ENCODE measurements at regions not wholly inside any gene's neighbourhood (a gene's known extent, or its start where the extent isn't known, plus 50 kb on each side); places are given as distances from the start of the nearest gene placed in this dataset.

DNA sequence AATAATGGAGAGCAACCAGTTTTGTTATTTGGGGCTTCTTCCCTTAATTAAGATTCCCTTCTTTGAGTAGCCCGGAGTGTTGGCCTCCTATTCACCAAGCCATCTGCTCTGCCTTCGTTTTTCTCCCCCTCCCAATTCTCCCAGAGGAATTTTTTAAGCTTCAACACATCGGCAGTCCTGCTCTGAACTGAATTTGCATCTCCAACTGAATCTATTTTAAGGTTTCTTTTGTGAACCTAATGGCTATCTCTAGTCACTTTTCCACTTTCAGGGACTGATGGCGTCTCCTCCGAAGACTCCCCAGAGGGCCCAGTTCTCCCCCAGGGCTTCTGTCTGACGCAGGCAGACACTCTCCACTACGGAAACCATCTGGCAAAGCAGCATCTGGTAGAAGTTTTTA is 280.2 kb downstream of the ADGRA3 start:
- ATAC-seq, result no peak
- no peak for TF ChIP-seq ZNF8 (CRISPR knock-in tag; IDR thresholded peaks at IDR 0.05)
- TF ChIP-seq SNAI2 (CRISPR knock-in tag; IDR thresholded peaks at IDR 0.05), result no peak
- TF ChIP-seq, protein P1, sequence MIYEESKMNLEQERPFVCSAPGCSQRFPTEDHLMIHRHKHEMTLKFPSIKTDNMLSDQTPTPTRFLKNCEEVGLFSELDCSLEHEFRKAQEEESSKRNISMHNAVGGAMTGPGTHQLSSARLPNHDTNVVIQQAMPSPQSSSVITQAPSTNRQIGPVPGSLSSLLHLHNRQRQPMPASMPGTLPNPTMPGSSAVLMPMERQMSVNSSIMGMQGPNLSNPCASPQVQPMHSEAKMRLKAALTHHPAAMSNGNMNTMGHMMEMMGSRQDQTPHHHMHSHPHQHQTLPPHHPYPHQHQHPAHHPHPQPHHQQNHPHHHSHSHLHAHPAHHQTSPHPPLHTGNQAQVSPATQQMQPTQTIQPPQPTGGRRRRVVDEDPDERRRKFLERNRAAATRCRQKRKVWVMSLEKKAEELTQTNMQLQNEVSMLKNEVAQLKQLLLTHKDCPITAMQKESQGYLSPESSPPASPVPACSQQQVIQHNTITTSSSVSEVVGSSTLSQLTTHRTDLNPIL (CRISPR knock-in tag; IDR thresholded peaks at IDR 0.05; ENCODE audit: low read depth), result no peak
- no peak for TF ChIP-seq BACH2 (CRISPR knock-in tag; IDR thresholded peaks at IDR 0.05; ENCODE audit: borderline replicate concordance)
- no peak for TF ChIP-seq ZC3H10 (CRISPR knock-in tag; IDR thresholded peaks at IDR 0.05)
- no peak for TF ChIP-seq GLIS3 (CRISPR knock-in tag; IDR thresholded peaks at IDR 0.05)
- no peak for TF ChIP-seq ZFP30 (CRISPR knock-in tag; IDR thresholded peaks at IDR 0.05)

DNA sequence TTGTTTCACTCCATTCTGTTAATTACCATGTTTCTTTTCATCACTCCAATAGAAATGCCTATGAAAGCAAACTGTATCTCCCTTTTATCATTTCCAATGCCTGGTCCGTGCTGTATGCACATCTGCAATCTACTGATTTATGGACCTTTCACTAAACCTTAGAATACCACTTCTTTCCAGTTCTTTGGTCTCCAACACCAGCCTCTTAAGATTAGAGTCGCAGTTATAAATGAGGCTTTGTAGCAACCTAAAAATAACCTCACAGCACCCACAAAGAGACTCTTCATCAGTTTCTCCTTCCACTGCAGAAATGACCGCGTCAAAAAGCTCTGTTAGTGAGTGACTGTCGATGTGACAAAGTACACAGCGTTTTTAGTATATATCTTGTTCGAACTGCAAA is 282.6 kb downstream of the ADGRA3 start:
- TF ChIP-seq RARB (CRISPR knock-in tag; IDR thresholded peaks at IDR 0.05) (no peak), ZNF565 (CRISPR knock-in tag; conservative IDR thresholded peaks at IDR 0.05; ENCODE audit: low read depth) (no peak), PPARA (CRISPR knock-in tag; IDR thresholded peaks at IDR 0.05; ENCODE audit: borderline replicate concordance) (no peak), TOX (CRISPR knock-in tag; IDR thresholded peaks at IDR 0.05; ENCODE audit: borderline replicate concordance) (no peak), OSR1 (CRISPR knock-in tag; IDR thresholded peaks at IDR 0.05) (no peak), ZC3H10 (CRISPR knock-in tag; IDR thresholded peaks at IDR 0.05) (no peak), ZFP30 (CRISPR knock-in tag; IDR thresholded peaks at IDR 0.05) (no peak), SNAI2 (CRISPR knock-in tag; IDR thresholded peaks at IDR 0.05) (no peak), ZNF70 (CRISPR knock-in tag; IDR thresholded peaks at IDR 0.05) (no peak), BACH2 (CRISPR knock-in tag; IDR thresholded peaks at IDR 0.05; ENCODE audit: borderline replicate concordance) (no peak), ZNF8 (CRISPR knock-in tag; IDR thresholded peaks at IDR 0.05) (no peak)
- TF ChIP-seq, protein P2, sequence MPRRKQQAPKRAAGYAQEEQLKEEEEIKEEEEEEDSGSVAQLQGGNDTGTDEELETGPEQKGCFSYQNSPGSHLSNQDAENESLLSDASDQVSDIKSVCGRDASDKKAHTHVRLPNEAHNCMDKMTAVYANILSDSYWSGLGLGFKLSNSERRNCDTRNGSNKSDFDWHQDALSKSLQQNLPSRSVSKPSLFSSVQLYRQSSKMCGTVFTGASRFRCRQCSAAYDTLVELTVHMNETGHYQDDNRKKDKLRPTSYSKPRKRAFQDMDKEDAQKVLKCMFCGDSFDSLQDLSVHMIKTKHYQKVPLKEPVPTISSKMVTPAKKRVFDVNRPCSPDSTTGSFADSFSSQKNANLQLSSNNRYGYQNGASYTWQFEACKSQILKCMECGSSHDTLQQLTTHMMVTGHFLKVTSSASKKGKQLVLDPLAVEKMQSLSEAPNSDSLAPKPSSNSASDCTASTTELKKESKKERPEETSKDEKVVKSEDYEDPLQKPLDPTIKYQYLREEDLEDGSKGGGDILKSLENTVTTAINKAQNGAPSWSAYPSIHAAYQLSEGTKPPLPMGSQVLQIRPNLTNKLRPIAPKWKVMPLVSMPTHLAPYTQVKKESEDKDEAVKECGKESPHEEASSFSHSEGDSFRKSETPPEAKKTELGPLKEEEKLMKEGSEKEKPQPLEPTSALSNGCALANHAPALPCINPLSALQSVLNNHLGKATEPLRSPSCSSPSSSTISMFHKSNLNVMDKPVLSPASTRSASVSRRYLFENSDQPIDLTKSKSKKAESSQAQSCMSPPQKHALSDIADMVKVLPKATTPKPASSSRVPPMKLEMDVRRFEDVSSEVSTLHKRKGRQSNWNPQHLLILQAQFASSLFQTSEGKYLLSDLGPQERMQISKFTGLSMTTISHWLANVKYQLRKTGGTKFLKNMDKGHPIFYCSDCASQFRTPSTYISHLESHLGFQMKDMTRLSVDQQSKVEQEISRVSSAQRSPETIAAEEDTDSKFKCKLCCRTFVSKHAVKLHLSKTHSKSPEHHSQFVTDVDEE (CRISPR knock-in tag; IDR thresholded peaks at IDR 0.05), result no peak
- ATAC-seq, result no peak

DNA sequence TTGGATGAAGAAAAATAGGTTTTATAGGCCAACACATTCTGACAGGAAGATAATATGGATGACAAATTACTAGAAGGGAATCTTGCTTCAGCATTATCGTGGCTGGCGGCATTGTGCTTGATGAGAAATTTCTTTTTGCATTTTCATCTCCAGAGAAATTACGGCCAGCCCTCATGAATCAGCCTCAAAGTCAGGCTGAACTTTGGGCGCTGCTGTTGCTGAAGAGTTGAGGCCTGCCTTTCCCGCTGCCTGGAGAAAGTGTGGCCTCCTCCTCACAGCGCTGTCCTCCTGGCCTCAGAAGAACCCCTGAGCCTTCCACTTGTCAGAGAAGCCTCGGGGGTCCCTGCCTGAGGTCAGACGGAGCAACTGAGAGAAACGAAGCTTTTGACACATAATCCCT is 272.4 kb upstream of the KCNIP4 start:
- no peak for ATAC-seq
- TF ChIP-seq ZFP30 (CRISPR knock-in tag; IDR thresholded peaks at IDR 0.05), result no peak
- TF ChIP-seq, protein P2 (CRISPR knock-in tag; IDR thresholded peaks at IDR 0.05), result no peak
- no peak for TF ChIP-seq SNAI2 (CRISPR knock-in tag; IDR thresholded peaks at IDR 0.05)
- no peak for TF ChIP-seq ZNF8 (CRISPR knock-in tag; IDR thresholded peaks at IDR 0.05)
- TF ChIP-seq, protein P3, sequence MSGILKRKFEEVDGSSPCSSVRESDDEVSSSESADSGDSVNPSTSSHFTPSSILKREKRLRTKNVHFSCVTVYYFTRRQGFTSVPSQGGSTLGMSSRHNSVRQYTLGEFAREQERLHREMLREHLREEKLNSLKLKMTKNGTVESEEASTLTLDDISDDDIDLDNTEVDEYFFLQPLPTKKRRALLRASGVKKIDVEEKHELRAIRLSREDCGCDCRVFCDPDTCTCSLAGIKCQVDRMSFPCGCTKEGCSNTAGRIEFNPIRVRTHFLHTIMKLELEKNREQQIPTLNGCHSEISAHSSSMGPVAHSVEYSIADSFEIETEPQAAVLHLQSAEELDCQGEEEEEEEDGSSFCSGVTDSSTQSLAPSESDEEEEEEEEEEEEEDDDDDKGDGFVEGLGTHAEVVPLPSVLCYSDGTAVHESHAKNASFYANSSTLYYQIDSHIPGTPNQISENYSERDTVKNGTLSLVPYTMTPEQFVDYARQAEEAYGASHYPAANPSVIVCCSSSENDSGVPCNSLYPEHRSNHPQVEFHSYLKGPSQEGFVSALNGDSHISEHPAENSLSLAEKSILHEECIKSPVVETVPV (CRISPR knock-in tag; IDR thresholded peaks at IDR 0.05), result no peak
- TF ChIP-seq, protein P4, sequence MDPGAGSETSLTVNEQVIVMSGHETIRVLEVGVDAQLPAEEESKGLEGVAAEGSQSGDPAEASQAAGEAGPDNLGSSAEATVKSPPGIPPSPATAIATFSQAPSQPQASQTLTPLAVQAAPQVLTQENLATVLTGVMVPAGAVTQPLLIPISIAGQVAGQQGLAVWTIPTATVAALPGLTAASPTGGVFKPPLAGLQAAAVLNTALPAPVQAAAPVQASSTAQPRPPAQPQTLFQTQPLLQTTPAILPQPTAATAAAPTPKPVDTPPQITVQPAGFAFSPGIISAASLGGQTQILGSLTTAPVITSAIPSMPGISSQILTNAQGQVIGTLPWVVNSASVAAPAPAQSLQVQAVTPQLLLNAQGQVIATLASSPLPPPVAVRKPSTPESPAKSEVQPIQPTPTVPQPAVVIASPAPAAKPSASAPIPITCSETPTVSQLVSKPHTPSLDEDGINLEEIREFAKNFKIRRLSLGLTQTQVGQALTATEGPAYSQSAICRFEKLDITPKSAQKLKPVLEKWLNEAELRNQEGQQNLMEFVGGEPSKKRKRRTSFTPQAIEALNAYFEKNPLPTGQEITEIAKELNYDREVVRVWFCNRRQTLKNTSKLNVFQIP (CRISPR knock-in tag; IDR thresholded peaks at IDR 0.05; ENCODE audit: borderline replicate concordance, low read depth), result no peak
- TF ChIP-seq, protein P1 (CRISPR knock-in tag; IDR thresholded peaks at IDR 0.05; ENCODE audit: low read depth), result no peak
- no peak for TF ChIP-seq RARB (CRISPR knock-in tag; IDR thresholded peaks at IDR 0.05)
- no peak for TF ChIP-seq TOX (CRISPR knock-in tag; IDR thresholded peaks at IDR 0.05; ENCODE audit: borderline replicate concordance)
- no peak for TF ChIP-seq GLIS3 (CRISPR knock-in tag; IDR thresholded peaks at IDR 0.05)
- no peak for TF ChIP-seq ZNF70 (CRISPR knock-in tag; IDR thresholded peaks at IDR 0.05)
- TF ChIP-seq CSDC2 (CRISPR knock-in tag; IDR thresholded peaks at IDR 0.05), result no peak
- no peak for TF ChIP-seq OSR1 (CRISPR knock-in tag; IDR thresholded peaks at IDR 0.05)
- TF ChIP-seq PPARA (CRISPR knock-in tag; IDR thresholded peaks at IDR 0.05; ENCODE audit: borderline replicate concordance), result no peak
- no peak for TF ChIP-seq ISL1 (CRISPR knock-in tag; IDR thresholded peaks at IDR 0.05)
- TF ChIP-seq ZC3H10 (CRISPR knock-in tag; IDR thresholded peaks at IDR 0.05), result no peak
